Lung (tissue), 11 donors: ENCODE measurements at regions not wholly inside any gene's neighbourhood (a gene's known extent, or its start where the extent isn't known, plus 50 kb on each side); places are given as distances from the start of the nearest gene placed in this dataset.

Source experiments
- ATAC-seq: fragments of 200-7000 bp; cut with Tn5 transposase; one replicate; pipeline ENCODE4 v1.9.1; 2020; ENCODE audit warnings: moderate number of reproducible peaks; ENCODE audit not compliant: insufficient read depth, low FRiP score
- DNase-seq, 3 donors: peaks; one replicate each; pipeline ENCODE4 v3.0.0-alpha.2; 2013 to 2017
- H3K27ac ChIP-seq, 2 donors: one replicate each; pipeline ENCODE4 v1.5.1; 2013; ENCODE audit warnings: mild to moderate bottlenecking in 2 of 2, moderate library complexity in 2 of 2, control low read depth in 1 of 2, inconsistent platforms in 1 of 2, low read depth in 1 of 2, low read length in 1 of 2
- H3K27me3 ChIP-seq, 3 donors: one replicate each; pipeline ENCODE4 v1.5.1; 2013; ENCODE audit warnings: low read length in 2 of 3; ENCODE audit not compliant: control insufficient read depth in 3 of 3, insufficient read depth in 3 of 3
- H3K36me3 ChIP-seq, 4 donors: one replicate each; pipeline ENCODE4 v1.5.1; 2013; ENCODE audit warnings: low read length in 4 of 4, mild to moderate bottlenecking in 1 of 4, moderate library complexity in 1 of 4; ENCODE audit not compliant: control insufficient read depth in 4 of 4, insufficient read depth in 4 of 4
- H3K4me1 ChIP-seq, 5 donors: one replicate each; pipeline ENCODE4 v1.5.1; 2013; ENCODE audit warnings: low read length in 5 of 5, mild to moderate bottlenecking in 2 of 5, moderate library complexity in 1 of 5; ENCODE audit not compliant: control insufficient read depth in 5 of 5, insufficient read depth in 5 of 5
- H3K4me3 ChIP-seq: one replicate; pipeline ENCODE4 v1.5.1; 2013; ENCODE audit warnings: mild to moderate bottlenecking, control low read depth, moderate library complexity
- H3K9ac ChIP-seq, 2 donors: one replicate each; pipeline ENCODE4 v1.5.1; 2013; ENCODE audit warnings: low read length in 2 of 2, control low read depth in 1 of 2; ENCODE audit not compliant: insufficient read depth in 1 of 2
- H3K9me3 ChIP-seq, 4 donors: one replicate each; pipeline ENCODE4 v1.5.1; 2013; ENCODE audit warnings: low read length in 3 of 4, mild to moderate bottlenecking in 1 of 4, moderate library complexity in 1 of 4; ENCODE audit not compliant: control insufficient read depth in 4 of 4, insufficient read depth in 3 of 4
- CTCF ChIP-seq: IDR thresholded peaks from 2 replicates; pipeline ENCODE4 v1.5.1; 2012; ENCODE audit warnings: mild to moderate bottlenecking; ENCODE audit errors: control extremely low read depth, extremely low read depth
- WGBS, 2 donors: extraction: QIAGEN DNeasy Blood & Tissue Kit; methylation state at CpG; one replicate each; pipeline ENCODE4 v1.1.7; 2013; 5-methylcytosine and 5-hydroxymethylcytosine counted together
- donor health status: control.
- donor health status: control.
- donor health status: Bipolar disorder and iron deficiency.
- donor health status: healthy.
- donor health status: DM: yes; HTN: yes; CAD: no.

GRCh38 chr9:105132606-105133005 lies 111.8 kb upstream of the SLC44A1 start:
- no peak overlapping the region for H3K4me3 ChIP-seq
- peaks cover 0 to 6% (median 0%) of the 10 kb centered on the region in 5 donors for H3K4me1 ChIP-seq
- H3K9me3 ChIP-seq = no peaks in the 10 kb centered on the region
- DNase-seq = no peak
- H3K27me3 ChIP-seq = no peaks in the 10 kb centered on the region
- no peaks in the 10 kb centered on the region for H3K36me3 ChIP-seq
- no peak for TF ChIP-seq CTCF
- H3K27ac ChIP-seq = no peak overlapping the region
- WGBS, 2 donors = 78 to 90% methylated on average over 2 of the region's 2 CpGs
- ATAC-seq = no peak
- no peak overlapping the region for H3K9ac ChIP-seq

GRCh38 chr9:105138306-105138801 lies 106.1 kb upstream of the SLC44A1 start:
- no peak overlapping the region for H3K27ac ChIP-seq
- H3K9ac ChIP-seq = no peak overlapping the region
- no peak overlapping the region for H3K4me3 ChIP-seq
- H3K27me3 ChIP-seq = no peaks in the 10 kb centered on the region
- no peak for TF ChIP-seq CTCF
- no peaks in the 10 kb centered on the region for H3K36me3 ChIP-seq
- ATAC-seq (no peak), DNase-seq (peak in 2 of 3 donors; percentile 44)
- peaks cover 0 to 12% (median 0%) of the 10 kb centered on the region in 5 donors for H3K4me1 ChIP-seq
- no peaks in the 10 kb centered on the region for H3K9me3 ChIP-seq
- 82 to 88% methylated on average over 5 of the region's 5 CpGs for WGBS, 2 donors

GRCh38 chr9:105141146-105141975 lies 103.1 kb upstream of the SLC44A1 start:
- H3K27me3 ChIP-seq = no peaks in the 10 kb centered on the region
- no peak for TF ChIP-seq CTCF

More at GRCh38 chr9:105141146-105141975, 103.1 kb upstream of the SLC44A1 start:
- Histone ChIP-seq H3K9ac (no peak overlapping the region), H3K4me3 (no peak overlapping the region), H3K36me3 (no peaks in the 10 kb centered on the region), H3K27ac (no peak overlapping the region), H3K9me3 (no peaks in the 10 kb centered on the region), H3K4me1 (peaks cover 0 to 12% (median 0%) of the 10 kb centered on the region in 5 donors)
- ATAC-seq (peak; percentile 41), DNase-seq (peak; percentile 29 to 72 (median 41))
- 53 to 70% methylated on average over 5 of the region's 5 CpGs for WGBS, 2 donors
